ENCODE measurements at regions not wholly inside any gene's neighbourhood (a gene's known extent, or its start where the extent isn't known, plus 50 kb on each side); places are given as distances from the start of the nearest gene placed in this dataset.
"Not testable (repeated sequence)": the region's sequence is repeated elsewhere in the genome, so short reads cannot be mapped to it uniquely, and the experiment has no call there.

- Mint-ChIP-seq H3K27me3 (peaks cover 18% of the 10 kb centered on the region), H3K27ac (no peak overlapping the region), H3K4me3 (no peak overlapping the region), H3K36me3 (ENCODE audit: low read depth) (peaks cover 5% of the 10 kb centered on the region), H3K9me3 (peaks cover 6% of the 10 kb centered on the region), H3K4me1 (ENCODE audit: low read depth) (peaks cover 13% of the 10 kb centered on the region)
These were observed 54.9 kb upstream of the NBPF3 start for GRCh38 chr1:21385022-21385421.

- Mint-ChIP-seq H3K27ac (no peak overlapping the region), H3K4me3 (no peak overlapping the region), H3K36me3 (ENCODE audit: low read depth) (peaks cover 5% of the 10 kb centered on the region), H3K4me1 (ENCODE audit: low read depth) (peaks cover 9% of the 10 kb centered on the region), H3K27me3 (peaks cover 18% of the 10 kb centered on the region), H3K9me3 (peaks cover 6% of the 10 kb centered on the region)
These were observed 55.3 kb upstream of the NBPF3 start for GRCh38 chr1:21384620-21385019.

- Mint-ChIP-seq H3K27me3 (peaks cover 18% of the 10 kb centered on the region), H3K36me3 (ENCODE audit: low read depth) (peaks cover 5% of the 10 kb centered on the region), H3K27ac (no peak overlapping the region), H3K4me3 (no peak overlapping the region), H3K4me1 (ENCODE audit: low read depth) (peaks cover 8% of the 10 kb centered on the region), H3K9me3 (peaks cover 6% of the 10 kb centered on the region)
These were observed 56.0 kb upstream of the NBPF3 start for GRCh38 chr1:21383785-21384401.

GRCh38 chr1:21381354-21381753 lies 58.6 kb upstream of the NBPF3 start:
- Mint-ChIP-seq H3K9me3 (peaks cover 6% of the 10 kb centered on the region), H3K27ac (no peak overlapping the region), H3K27me3 (peaks cover 18% of the 10 kb centered on the region), H3K36me3 (ENCODE audit: low read depth) (peaks cover 5% of the 10 kb centered on the region), H3K4me3 (no peak overlapping the region), H3K4me1 (ENCODE audit: low read depth) (peaks cover 8% of the 10 kb centered on the region)

GRCh38 chr1:21380147-21380546 lies 59.8 kb upstream of the NBPF3 start:
- not testable (repeated sequence) for H3K36me3 Mint-ChIP-seq (ENCODE audit: low read depth); H3K9me3 Mint-ChIP-seq; H3K27ac Mint-ChIP-seq; H3K4me3 Mint-ChIP-seq; H3K4me1 Mint-ChIP-seq (ENCODE audit: low read depth)
- peaks cover 16% of the 10 kb centered on the region for H3K27me3 Mint-ChIP-seq

GRCh38 chr1:21379571-21379970 lies 60.4 kb upstream of the NBPF3 start:
- peaks cover 6% of the 10 kb centered on the region for H3K9me3 Mint-ChIP-seq
- H3K36me3 Mint-ChIP-seq (ENCODE audit: low read depth) = peaks cover 5% of the 10 kb centered on the region
- no peak overlapping the region for H3K27ac Mint-ChIP-seq
- peaks cover 8% of the 10 kb centered on the region for H3K4me1 Mint-ChIP-seq (ENCODE audit: low read depth)
- no peak overlapping the region for H3K4me3 Mint-ChIP-seq
- peaks cover 11% of the 10 kb centered on the region for H3K27me3 Mint-ChIP-seq

GRCh38 chr1:21378705-21379494 lies 61.0 kb upstream of the NBPF3 start:
- peaks cover 5% of the 10 kb centered on the region for H3K36me3 Mint-ChIP-seq (ENCODE audit: low read depth)
- H3K4me1 Mint-ChIP-seq (ENCODE audit: low read depth) = peaks cover 7% of the 10 kb centered on the region
- H3K27ac Mint-ChIP-seq = no peak overlapping the region
- H3K27me3 Mint-ChIP-seq = peaks cover 7% of the 10 kb centered on the region
- peaks cover 6% of the 10 kb centered on the region for H3K9me3 Mint-ChIP-seq
- H3K4me3 Mint-ChIP-seq = no peak overlapping the region

- no peak overlapping the region for H3K27ac Mint-ChIP-seq
- H3K4me1 Mint-ChIP-seq (ENCODE audit: low read depth) = peaks cover 9% of the 10 kb centered on the region
- H3K4me3 Mint-ChIP-seq = no peak overlapping the region
- H3K9me3 Mint-ChIP-seq = no peaks in the 10 kb centered on the region
- no peaks in the 10 kb centered on the region for H3K27me3 Mint-ChIP-seq
- H3K36me3 Mint-ChIP-seq (ENCODE audit: low read depth) = no peaks in the 10 kb centered on the region
These were observed 67.6 kb upstream of the NBPF3 start for GRCh38 chr1:21372383-21372782.

- Mint-ChIP-seq H3K4me1 (ENCODE audit: low read depth) (peaks cover 19% of the 10 kb centered on the region), H3K27ac (no peak overlapping the region), H3K9me3 (no peaks in the 10 kb centered on the region), H3K27me3 (no peaks in the 10 kb centered on the region), H3K36me3 (ENCODE audit: low read depth) (no peaks in the 10 kb centered on the region), H3K4me3 (no peak overlapping the region)
These were observed 70.0 kb upstream of the NBPF3 start for GRCh38 chr1:21369905-21370304.

GRCh38 chr1:21368515-21369289 lies 71.2 kb upstream of the NBPF3 start:
- no peaks in the 10 kb centered on the region for H3K36me3 Mint-ChIP-seq (ENCODE audit: low read depth)
- H3K4me3 Mint-ChIP-seq = no peak overlapping the region
- peak overlapping the region; percentile 34 for H3K27ac Mint-ChIP-seq
- peaks cover 24% of the 10 kb centered on the region for H3K4me1 Mint-ChIP-seq (ENCODE audit: low read depth)
- H3K9me3 Mint-ChIP-seq = no peaks in the 10 kb centered on the region
- no peaks in the 10 kb centered on the region for H3K27me3 Mint-ChIP-seq

GRCh38 chr1:21367973-21368514 lies 71.9 kb upstream of the NBPF3 start:
- not testable (repeated sequence) for H3K4me3 Mint-ChIP-seq, H3K27ac Mint-ChIP-seq

GRCh38 chr1:21366288-21366687 lies 73.6 kb upstream of the NBPF3 start:
- Mint-ChIP-seq H3K4me3 (no peak overlapping the region), H3K27ac (peak overlapping the region; percentile 9), H3K36me3 (ENCODE audit: low read depth) (no peaks in the 10 kb centered on the region), H3K4me1 (ENCODE audit: low read depth) (peaks cover 24% of the 10 kb centered on the region), H3K27me3 (no peaks in the 10 kb centered on the region), H3K9me3 (no peaks in the 10 kb centered on the region)

More at GRCh38 chr1:21367973-21368514, 71.9 kb upstream of the NBPF3 start:
- H3K4me1 Mint-ChIP-seq (ENCODE audit: low read depth) = peaks cover 24% of the 10 kb centered on the region
- not testable (repeated sequence) for H3K36me3 Mint-ChIP-seq (ENCODE audit: low read depth); H3K9me3 Mint-ChIP-seq; H3K27me3 Mint-ChIP-seq

- H3K4me3 Mint-ChIP-seq = no peak overlapping the region
- peaks cover 24% of the 10 kb centered on the region for H3K4me1 Mint-ChIP-seq (ENCODE audit: low read depth)
- no peak overlapping the region for H3K27ac Mint-ChIP-seq
- no peaks in the 10 kb centered on the region for H3K27me3 Mint-ChIP-seq
- no peaks in the 10 kb centered on the region for H3K36me3 Mint-ChIP-seq (ENCODE audit: low read depth)
- no peaks in the 10 kb centered on the region for H3K9me3 Mint-ChIP-seq
These were observed 74.8 kb upstream of the ECE1 start for GRCh38 chr1:21365036-21365435.

- Mint-ChIP-seq H3K4me1 (ENCODE audit: low read depth) (peaks cover 15% of the 10 kb centered on the region), H3K27me3 (no peaks in the 10 kb centered on the region), H3K36me3 (ENCODE audit: low read depth) (no peaks in the 10 kb centered on the region), H3K9me3 (no peaks in the 10 kb centered on the region), H3K4me3 (no peak overlapping the region), H3K27ac (no peak overlapping the region)
These were observed 71.8 kb upstream of the ECE1 start for GRCh38 chr1:21362096-21362495.

GRCh38 chr1:21361506-21361905 lies 71.2 kb upstream of the ECE1 start:
- Mint-ChIP-seq H3K36me3 (ENCODE audit: low read depth) (no peaks in the 10 kb centered on the region), H3K4me1 (ENCODE audit: low read depth) (peaks cover 13% of the 10 kb centered on the region), H3K27me3 (no peaks in the 10 kb centered on the region), H3K9me3 (no peaks in the 10 kb centered on the region), H3K4me3 (no peak overlapping the region), H3K27ac (no peak overlapping the region)
